ENCODE measurements at regions not wholly inside any gene's neighbourhood (a gene's known extent, or its start where the extent isn't known, plus 50 kb on each side); places are given as distances from the start of the nearest gene placed in this dataset.

- TF ChIP-seq YY1 (IDR thresholded peaks at IDR 0.05; ENCODE audit: insufficient read depth, insufficient read length) (no peak), ZNF274 (IDR thresholded peaks at IDR 0.05; ENCODE audit: low read depth, low read length) (no peak), SUZ12 (IDR thresholded peaks at IDR 0.05; ENCODE audit: extremely low read depth, insufficient read depth, insufficient read length) (no peak)
These were observed 133.5 kb upstream of the LPCAT1 start for GRCh38 chr5:1657161-1657741.
